ENCODE measurements at regions not wholly inside any gene's neighbourhood (a gene's known extent, or its start where the extent isn't known, plus 50 kb on each side); places are given as distances from the start of the nearest gene placed in this dataset.

DNA sequence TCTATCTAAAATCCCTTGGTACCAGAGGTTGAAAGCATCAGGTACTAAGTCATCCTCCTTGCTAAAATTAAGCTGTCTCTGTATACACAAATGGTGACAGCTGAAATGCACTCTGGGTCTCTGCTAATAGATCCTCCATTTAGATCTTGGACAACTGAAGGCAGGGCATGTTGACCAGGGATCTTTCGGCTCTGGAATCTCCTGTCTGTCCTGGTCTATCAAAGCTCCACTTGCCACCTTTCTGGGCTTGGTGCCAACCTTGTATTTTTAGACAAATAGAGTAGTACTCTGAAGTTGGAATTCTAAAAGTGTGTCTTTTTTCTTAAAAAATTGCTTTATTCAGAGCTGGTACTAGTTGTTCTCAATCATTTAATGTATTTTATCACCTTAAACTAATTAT is 135.2 kb upstream of the HMHB1 start:
- H3K36me3 ChIP-seq, result no peaks in the 10 kb centered on the region
- H3K27me3 ChIP-seq, result no peaks in the 10 kb centered on the region
- DNase-seq (peak in 1 of 5 donors; percentile 34), ATAC-seq (peak in 3 of 4 donors; percentile 42 to 57 (median 51))
- no peak overlapping the region for H3K27ac ChIP-seq
- H3K9me3 ChIP-seq, result no peaks in the 10 kb centered on the region
- peaks cover 0 to 20% (median 4%) of the 10 kb centered on the region in 12 donors for H3K4me1 ChIP-seq
- intact Hi-C loops (cut with DNase I), result loop anchor here in 2 of 10 donors (10.0 kb wide), 2 partner anchors 272 to 652 kb away; partner anchors contain the start of gene NR3C1 (in 1 of the 2)
- no peak for TF ChIP-seq POLR2A (IDR thresholded peaks at IDR 0.05)
- TF ChIP-seq, protein P1, sequence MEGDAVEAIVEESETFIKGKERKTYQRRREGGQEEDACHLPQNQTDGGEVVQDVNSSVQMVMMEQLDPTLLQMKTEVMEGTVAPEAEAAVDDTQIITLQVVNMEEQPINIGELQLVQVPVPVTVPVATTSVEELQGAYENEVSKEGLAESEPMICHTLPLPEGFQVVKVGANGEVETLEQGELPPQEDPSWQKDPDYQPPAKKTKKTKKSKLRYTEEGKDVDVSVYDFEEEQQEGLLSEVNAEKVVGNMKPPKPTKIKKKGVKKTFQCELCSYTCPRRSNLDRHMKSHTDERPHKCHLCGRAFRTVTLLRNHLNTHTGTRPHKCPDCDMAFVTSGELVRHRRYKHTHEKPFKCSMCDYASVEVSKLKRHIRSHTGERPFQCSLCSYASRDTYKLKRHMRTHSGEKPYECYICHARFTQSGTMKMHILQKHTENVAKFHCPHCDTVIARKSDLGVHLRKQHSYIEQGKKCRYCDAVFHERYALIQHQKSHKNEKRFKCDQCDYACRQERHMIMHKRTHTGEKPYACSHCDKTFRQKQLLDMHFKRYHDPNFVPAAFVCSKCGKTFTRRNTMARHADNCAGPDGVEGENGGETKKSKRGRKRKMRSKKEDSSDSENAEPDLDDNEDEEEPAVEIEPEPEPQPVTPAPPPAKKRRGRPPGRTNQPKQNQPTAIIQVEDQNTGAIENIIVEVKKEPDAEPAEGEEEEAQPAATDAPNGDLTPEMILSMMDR (IDR thresholded peaks at IDR 0.05), result no peak
- H3K4me3 ChIP-seq, result no peak overlapping the region
- WGBS, 4 donors, result 26 to 53% (median 44%) methylated on average over 1 of the region's 1 CpG

DNA sequence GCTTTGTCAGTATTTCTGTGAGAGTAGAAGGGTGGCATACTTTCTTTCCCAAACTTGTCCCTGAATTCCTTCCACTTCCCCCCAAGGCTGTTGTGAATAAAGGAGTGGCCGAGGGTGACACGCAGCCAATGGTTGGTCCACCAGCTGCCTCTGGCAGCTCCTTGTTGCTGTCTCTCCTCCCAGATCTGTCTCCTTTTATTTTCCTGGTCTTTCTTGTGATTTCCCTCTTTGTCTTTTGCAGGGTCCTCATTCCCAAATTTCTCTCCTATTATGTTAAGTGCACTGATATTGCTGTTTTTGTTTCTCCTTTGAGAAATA is 137.5 kb upstream of the HMHB1 start:
- Histone ChIP-seq H3K36me3 (no peaks in the 10 kb centered on the region), H3K27ac (no peak overlapping the region), H3K4me3 (no peak overlapping the region), H3K9me3 (peaks cover 0 to 8% (median 0%) of the 10 kb centered on the region in 12 donors), H3K27me3 (no peaks in the 10 kb centered on the region), H3K4me1 (peaks cover 0 to 8% (median 0%) of the 10 kb centered on the region in 12 donors)
- ATAC-seq (no peak), DNase-seq (no peak)
- intact Hi-C loops (cut with DNase I), result loop anchor here in 2 of 10 donors (10.0 kb wide), 2 partner anchors 270 to 650 kb away; partner anchors contain the start of gene NR3C1 (in 1 of the 2)
- TF ChIP-seq, protein P1 (IDR thresholded peaks at IDR 0.05), result no peak
- TF ChIP-seq POLR2A (IDR thresholded peaks at IDR 0.05), result no peak
- 95 to 99% (median 97%) methylated on average over 2 of the region's 2 CpGs for WGBS, 4 donors

DNA sequence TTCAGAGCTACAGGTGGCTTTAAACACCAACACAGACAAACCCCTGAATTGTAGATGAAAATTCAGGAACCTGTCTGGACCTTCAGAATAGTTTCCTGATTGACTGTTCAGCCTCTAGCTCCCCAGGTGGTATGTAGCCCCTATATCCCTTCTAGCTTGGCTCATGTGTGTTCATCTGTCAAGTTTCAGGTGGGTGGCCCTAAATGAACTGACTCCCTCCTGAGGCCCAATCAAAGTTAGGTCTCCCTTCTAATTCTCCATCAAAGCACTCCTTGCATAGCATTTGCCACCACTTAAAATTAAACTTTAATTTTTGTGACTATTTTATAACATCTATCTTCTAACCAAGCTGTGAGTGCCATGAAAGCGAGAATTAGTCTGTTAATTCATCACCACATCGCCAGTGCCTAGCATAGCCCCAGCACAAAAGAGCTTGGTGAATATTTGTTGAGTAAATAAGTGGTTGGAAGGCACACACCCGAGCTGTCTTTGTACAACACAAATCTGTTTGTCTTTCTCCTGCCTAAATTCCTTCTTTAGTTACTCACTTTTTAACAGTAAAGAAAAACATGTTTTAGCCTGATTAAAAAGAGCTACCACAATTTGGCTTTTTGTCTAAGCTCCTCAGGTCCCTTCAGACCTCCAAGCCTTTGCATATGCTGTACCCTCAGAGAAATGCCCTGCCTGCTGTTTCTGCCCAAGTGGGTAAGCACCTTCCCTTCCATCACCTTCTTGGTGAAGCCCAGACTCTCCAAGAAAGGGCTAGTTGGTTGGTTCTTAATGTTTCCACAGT is 138.1 kb upstream of the HMHB1 start:
- 93 to 99% (median 97%) methylated on average over 3 of the region's 3 CpGs for WGBS, 4 donors
- ATAC-seq (no peak), DNase-seq (no peak)
- Histone ChIP-seq H3K27me3 (no peaks in the 10 kb centered on the region), H3K27ac (no peak overlapping the region), H3K4me3 (no peak overlapping the region), H3K9me3 (peaks cover 0 to 8% (median 0%) of the 10 kb centered on the region in 12 donors), H3K36me3 (no peaks in the 10 kb centered on the region), H3K4me1 (peaks cover 0 to 8% (median 0%) of the 10 kb centered on the region in 12 donors)
- TF ChIP-seq POLR2A (IDR thresholded peaks at IDR 0.05), result no peak
- TF ChIP-seq, protein P1 (IDR thresholded peaks at IDR 0.05), result no peak
- intact Hi-C loops (cut with DNase I), result loop anchor here in 2 of 10 donors (10.0 kb wide), 2 partner anchors 269 to 649 kb away; partner anchors contain the start of gene NR3C1 (in 1 of the 2)

DNA sequence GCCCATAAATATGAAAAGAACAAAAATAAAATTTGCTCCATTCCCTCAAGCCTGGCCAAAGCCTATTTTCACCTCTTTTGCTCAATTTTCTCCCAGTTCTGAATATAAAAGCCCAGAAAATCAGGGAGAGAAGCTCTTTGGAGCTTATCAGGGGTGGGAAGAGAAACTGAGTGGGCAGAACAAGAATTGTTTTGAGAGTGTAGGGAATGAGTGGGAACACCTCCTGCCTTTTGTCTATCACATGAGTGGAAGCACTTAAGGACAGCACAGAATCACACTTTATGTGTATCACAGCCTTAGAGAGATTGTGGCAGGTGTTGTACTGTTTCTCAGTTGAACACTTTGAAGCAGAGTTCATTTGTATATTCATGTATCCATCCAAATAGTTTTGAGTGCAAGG is 139.2 kb upstream of the HMHB1 start:
- peaks cover 0 to 8% (median 0%) of the 10 kb centered on the region in 12 donors for H3K4me1 ChIP-seq
- intact Hi-C loops (cut with DNase I), result loop anchor here in 2 of 10 donors (10.0 kb wide), 2 partner anchors 268 to 648 kb away; partner anchors contain the start of gene NR3C1 (in 1 of the 2)

More for the DNA sequence above, 139.2 kb upstream of the HMHB1 start:
- H3K4me3 ChIP-seq, result no peak overlapping the region
- H3K9me3 ChIP-seq, result peaks cover 0 to 8% (median 0%) of the 10 kb centered on the region in 12 donors
- TF ChIP-seq, protein P1 (IDR thresholded peaks at IDR 0.05), result no peak
- no peak for TF ChIP-seq POLR2A (IDR thresholded peaks at IDR 0.05)
- H3K27me3 ChIP-seq, result no peaks in the 10 kb centered on the region
- no peak overlapping the region for H3K27ac ChIP-seq
- DNase-seq (no peak), ATAC-seq (no peak)
- H3K36me3 ChIP-seq, result no peaks in the 10 kb centered on the region

All from heart left ventricle (tissue), 16 donors.